Uterus (tissue), 3 donors: ENCODE measurements at regions not wholly inside any gene's neighbourhood (a gene's known extent, or its start where the extent isn't known, plus 50 kb on each side); places are given as distances from the start of the nearest gene placed in this dataset.

Experiments used
- DNase-seq, 2 donors: peaks; one replicate each; pipeline ENCODE4 v3.0.0-alpha.2; 2019 to 2020
- H3K27ac ChIP-seq, 2 donors: fragments of 200-600 bp; sonication (generic); 1 replicate in 1 of 2; 2 replicates in 1 of 2; pipeline ENCODE4 v1.5.1; 2016 to 2018
- H3K27me3 ChIP-seq, 2 donors: fragments of 200-600 bp; sonication (generic); one replicate each; pipeline ENCODE4 v1.5.1; 2018 to 2019; ENCODE audit warnings: control low read depth in 1 of 2
- H3K36me3 ChIP-seq, 2 donors: fragments of 200-600 bp; sonication (generic); one replicate each; pipeline ENCODE4 v1.5.1; 2019; ENCODE audit warnings: control low read depth in 1 of 2
- H3K4me1 ChIP-seq, 2 donors: fragments of 200-600 bp; sonication (generic); one replicate each; pipeline ENCODE4 v1.5.1; 2018 to 2019; ENCODE audit warnings: control low read depth in 1 of 2
- H3K4me3 ChIP-seq, 2 donors: fragments of 200-600 bp; sonication (generic); 1 replicate in 1 of 2; 2 replicates in 1 of 2; pipeline ENCODE4 v1.5.1; 2018 to 2019; ENCODE audit warnings: mild to moderate bottlenecking in 1 of 2
- H3K9me3 ChIP-seq, 2 donors: fragments of 200-600 bp; sonication (generic); one replicate each; pipeline ENCODE4 v1.5.1; 2019; ENCODE audit warnings: control low read depth in 1 of 2
- POLR2A ChIP-seq, 2 donors: fragments of 450-650 bp; IDR thresholded peaks; one replicate each; pipeline ENCODE4 v1.6.1; 2016; ENCODE audit warnings: antibody characterized with exemption in 2 of 2, mild to moderate bottlenecking in 1 of 2, moderate library complexity in 1 of 2
- intact Hi-C: fragments of 100-400 bp; cut with DNase I; formaldehyde crosslinking; loops from one replicate; pipeline ENCODE4 v1.15.1; 2023; ENCODE audit warnings: low total_unique reads
- TF ChIP-seq, protein P1 (sequence below), 4 experiments: fragments of 200-600 bp in 2 of 4; fragments of 450-650 bp in 2 of 4; sonication (generic) in 2 of 4; IDR thresholded peaks; one replicate each; pipeline ENCODE4 v1.5.1; 2016 to 2019; ENCODE audit warnings: antibody characterized with exemption in 4 of 4, mild to moderate bottlenecking in 2 of 4, moderate library complexity in 1 of 4
- donor health status: DM: yes; HTN: yes; CAD: no.

DNA sequence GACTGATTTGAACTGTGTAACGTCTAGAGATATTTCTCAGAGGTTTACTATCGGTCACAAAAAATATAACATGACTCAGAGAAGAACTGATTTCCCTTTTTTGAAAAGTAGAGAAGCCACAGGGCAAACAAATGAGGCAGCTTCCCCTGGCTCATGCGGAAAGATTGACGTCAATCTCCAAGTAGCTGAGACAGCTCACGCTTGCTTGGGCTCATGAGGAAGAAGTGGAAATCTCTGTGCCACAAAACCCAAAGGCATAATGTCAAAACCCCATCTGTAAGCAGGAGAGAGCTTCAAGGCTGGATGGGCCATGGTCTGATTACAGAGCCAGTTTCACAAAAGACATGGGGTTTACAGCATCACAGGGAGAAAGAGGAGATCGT lies 188.1 kb downstream of the ARL4C start:
- TF ChIP-seq, protein P1, sequence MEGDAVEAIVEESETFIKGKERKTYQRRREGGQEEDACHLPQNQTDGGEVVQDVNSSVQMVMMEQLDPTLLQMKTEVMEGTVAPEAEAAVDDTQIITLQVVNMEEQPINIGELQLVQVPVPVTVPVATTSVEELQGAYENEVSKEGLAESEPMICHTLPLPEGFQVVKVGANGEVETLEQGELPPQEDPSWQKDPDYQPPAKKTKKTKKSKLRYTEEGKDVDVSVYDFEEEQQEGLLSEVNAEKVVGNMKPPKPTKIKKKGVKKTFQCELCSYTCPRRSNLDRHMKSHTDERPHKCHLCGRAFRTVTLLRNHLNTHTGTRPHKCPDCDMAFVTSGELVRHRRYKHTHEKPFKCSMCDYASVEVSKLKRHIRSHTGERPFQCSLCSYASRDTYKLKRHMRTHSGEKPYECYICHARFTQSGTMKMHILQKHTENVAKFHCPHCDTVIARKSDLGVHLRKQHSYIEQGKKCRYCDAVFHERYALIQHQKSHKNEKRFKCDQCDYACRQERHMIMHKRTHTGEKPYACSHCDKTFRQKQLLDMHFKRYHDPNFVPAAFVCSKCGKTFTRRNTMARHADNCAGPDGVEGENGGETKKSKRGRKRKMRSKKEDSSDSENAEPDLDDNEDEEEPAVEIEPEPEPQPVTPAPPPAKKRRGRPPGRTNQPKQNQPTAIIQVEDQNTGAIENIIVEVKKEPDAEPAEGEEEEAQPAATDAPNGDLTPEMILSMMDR (IDR thresholded peaks at IDR 0.05): no peak
- TF ChIP-seq POLR2A (IDR thresholded peaks at IDR 0.05): no peak
- Histone ChIP-seq H3K36me3 (no peaks in the 10 kb centered on the region), H3K27ac (no peak overlapping the region), H3K4me3 (no peak overlapping the region), H3K27me3 (no peaks in the 10 kb centered on the region), H3K9me3 (no peaks in the 10 kb centered on the region), H3K4me1 (no peaks in the 10 kb centered on the region)
- no peak for DNase-seq
- intact Hi-C loops: no loop called here

DNA sequence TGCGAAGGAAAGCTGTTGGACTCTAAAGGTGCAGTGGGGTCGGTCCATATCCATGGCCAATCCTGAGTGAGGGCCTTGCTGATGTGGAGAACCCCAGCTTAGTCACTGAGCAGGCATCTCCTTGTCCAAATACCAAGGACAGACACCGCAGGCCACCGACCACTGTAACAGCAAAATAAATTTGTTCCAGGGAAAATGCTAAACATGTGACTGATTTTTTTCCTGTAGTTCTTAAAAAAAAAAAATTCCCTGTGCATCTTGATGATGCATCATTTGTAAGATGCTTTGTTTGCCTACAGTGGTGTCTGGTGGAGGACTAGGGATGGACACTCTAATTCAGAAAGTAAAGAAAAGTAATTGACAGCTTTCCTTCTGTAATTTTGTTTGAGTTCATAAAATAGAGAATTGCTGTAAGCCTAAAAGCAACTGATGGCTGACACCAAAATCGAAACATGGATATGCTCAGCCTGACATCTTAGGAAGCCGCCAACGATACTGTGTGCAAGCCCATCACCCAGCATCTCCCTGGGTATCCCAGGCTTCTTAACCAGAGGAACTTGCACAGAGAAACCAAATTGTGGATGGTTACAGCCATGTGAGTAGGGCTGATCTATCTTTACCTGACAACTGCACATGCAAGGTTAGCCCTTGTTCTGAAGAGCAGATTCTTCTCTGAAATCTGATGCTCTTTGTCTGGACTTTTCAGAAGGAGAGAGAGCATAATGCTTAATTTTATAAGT lies 188.6 kb downstream of the ARL4C start:
- H3K9me3 ChIP-seq: no peaks in the 10 kb centered on the region
- no peak for DNase-seq
- H3K4me3 ChIP-seq: no peak overlapping the region
- no peaks in the 10 kb centered on the region for H3K36me3 ChIP-seq
- TF ChIP-seq, protein P1 (IDR thresholded peaks at IDR 0.05): no peak
- no peak for TF ChIP-seq POLR2A (IDR thresholded peaks at IDR 0.05)
- no peak overlapping the region for H3K27ac ChIP-seq
- H3K4me1 ChIP-seq: no peaks in the 10 kb centered on the region
- H3K27me3 ChIP-seq: no peaks in the 10 kb centered on the region
- intact Hi-C loops: no loop called here

DNA sequence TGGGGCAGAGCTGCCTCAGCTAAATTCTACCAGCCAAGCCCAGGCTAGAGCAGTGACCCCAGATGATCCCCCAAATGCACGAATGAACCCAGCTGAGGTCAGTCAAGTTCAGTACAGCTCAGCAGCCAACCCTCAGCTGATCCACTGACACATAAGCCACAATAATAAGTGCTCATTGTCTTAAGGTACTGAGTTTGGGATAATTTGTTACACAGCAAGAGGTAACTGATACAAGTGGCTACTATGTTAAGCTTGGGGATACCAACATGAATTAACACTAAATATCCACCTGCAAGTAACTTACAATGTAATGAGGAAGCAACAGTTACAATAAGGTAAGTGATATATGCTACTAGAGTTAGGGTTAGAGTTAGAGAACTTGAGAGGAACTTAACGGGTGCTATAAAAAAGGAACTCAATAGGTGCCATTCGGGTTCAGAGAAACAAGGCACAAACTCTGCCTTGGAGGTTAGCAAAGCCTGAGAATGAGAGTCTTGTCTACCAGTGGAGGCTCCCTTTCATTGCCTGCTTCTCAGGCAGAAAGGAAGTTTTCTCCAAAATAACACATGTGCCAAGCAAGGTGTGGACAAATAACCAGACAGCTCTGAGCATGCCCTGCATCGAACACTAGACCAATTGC lies 189.4 kb downstream of the ARL4C start:
- intact Hi-C loops: no loop called here
- DNase-seq: no peak
- TF ChIP-seq, protein P1 (IDR thresholded peaks at IDR 0.05): no peak
- no peak for TF ChIP-seq POLR2A (IDR thresholded peaks at IDR 0.05)

DNA sequence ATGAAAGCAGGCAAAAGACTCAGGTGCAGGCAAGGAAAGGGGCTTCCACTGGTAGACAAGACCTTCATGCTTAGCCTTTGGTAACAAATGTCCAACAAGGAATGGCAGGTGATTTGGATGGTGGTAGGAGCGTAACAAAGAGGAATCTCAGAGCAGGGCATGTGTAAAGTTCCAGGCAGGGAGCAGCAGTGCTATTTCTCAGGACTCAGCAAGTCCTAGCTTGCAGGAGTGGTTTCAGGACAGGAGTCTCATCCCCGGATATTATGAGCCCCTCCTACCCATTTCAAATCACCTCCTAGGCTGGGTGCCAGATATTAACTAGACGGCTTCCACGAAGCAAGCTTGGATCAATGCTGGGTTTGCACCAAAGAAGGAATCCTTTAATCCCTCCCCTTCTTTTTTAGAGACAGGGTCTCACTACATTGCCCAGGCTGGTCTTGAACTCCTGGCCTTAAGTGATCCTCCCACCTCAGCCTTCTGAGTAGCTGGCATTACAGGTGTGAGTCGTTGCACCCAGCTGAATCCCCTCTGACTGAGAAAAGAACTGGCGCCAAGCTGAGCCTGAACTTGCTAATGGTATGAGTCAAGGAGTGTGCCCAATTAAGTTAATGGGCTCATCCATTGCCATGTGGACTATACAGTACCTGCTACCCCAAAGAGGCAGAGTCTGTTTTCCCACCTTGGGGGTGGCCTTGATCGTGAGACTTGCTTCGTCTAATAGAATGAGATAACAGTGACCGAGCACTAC lies 190.3 kb downstream of the ARL4C start:
- TF ChIP-seq POLR2A (IDR thresholded peaks at IDR 0.05): no peak
- TF ChIP-seq, protein P1 (IDR thresholded peaks at IDR 0.05): no peak
- Histone ChIP-seq H3K36me3 (no peaks in the 10 kb centered on the region), H3K27me3 (no peaks in the 10 kb centered on the region), H3K4me3 (no peak overlapping the region), H3K9me3 (no peaks in the 10 kb centered on the region), H3K27ac (no peak overlapping the region), H3K4me1 (no peaks in the 10 kb centered on the region)
- intact Hi-C loops: no loop called here
- DNase-seq: no peak

More for the DNA sequence above, 189.4 kb downstream of the ARL4C start:
- Histone ChIP-seq H3K36me3 (no peaks in the 10 kb centered on the region), H3K4me1 (no peaks in the 10 kb centered on the region), H3K27me3 (no peaks in the 10 kb centered on the region), H3K9me3 (no peaks in the 10 kb centered on the region), H3K4me3 (no peak overlapping the region), H3K27ac (no peak overlapping the region)

DNA sequence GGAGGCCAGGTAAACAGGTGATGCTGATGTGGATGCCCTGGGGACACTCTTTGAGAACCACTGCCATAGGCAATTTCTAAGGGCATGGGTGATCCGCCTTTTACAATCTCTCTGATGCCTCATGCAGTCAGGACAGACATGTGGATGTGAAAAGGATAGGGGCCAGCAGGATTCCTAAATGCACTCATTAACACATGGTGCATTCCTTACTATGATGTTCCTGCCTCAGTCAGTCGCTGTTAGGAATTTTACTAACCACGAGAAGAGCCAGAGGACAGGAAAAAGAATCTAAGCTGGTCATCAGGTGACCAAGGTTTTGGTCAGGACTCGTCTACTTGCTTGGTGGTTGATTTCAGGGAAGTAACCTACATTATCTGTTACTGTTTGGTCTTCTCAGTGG lies 191.0 kb downstream of the ARL4C start:
- DNase-seq: no peak
- Histone ChIP-seq H3K36me3 (no peaks in the 10 kb centered on the region), H3K4me3 (no peak overlapping the region), H3K27me3 (no peaks in the 10 kb centered on the region), H3K27ac (no peak overlapping the region), H3K9me3 (no peaks in the 10 kb centered on the region), H3K4me1 (no peaks in the 10 kb centered on the region)
- intact Hi-C loops: no loop called here
- TF ChIP-seq, protein P1 (IDR thresholded peaks at IDR 0.05): no peak
- no peak for TF ChIP-seq POLR2A (IDR thresholded peaks at IDR 0.05)
